ENCODE measurements at regions not wholly inside any gene's neighbourhood (a gene's known extent, or its start where the extent isn't known, plus 50 kb on each side); places are given as distances from the start of the nearest gene placed in this dataset.

DNA sequence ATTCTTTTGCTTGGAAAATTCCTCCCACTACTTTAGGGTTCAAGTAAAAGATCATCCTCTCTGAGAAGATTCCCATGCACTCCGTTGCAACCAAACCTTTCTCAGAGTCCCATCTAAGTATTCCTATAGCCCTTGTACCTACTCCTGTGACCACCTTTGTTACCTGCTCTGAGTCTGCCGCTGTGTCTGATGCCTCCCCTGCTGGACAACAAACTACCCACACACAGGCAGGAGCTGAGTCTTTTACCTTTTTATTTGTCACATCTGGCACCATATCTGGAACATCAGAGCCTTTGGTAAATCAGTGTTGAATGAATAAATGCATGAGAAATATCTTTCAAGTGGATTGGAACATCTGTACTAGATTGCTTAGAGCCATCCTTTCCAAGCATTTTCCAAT, 82.1 kb upstream of the FLRT2 start:
- TF ChIP-seq, protein P1, sequence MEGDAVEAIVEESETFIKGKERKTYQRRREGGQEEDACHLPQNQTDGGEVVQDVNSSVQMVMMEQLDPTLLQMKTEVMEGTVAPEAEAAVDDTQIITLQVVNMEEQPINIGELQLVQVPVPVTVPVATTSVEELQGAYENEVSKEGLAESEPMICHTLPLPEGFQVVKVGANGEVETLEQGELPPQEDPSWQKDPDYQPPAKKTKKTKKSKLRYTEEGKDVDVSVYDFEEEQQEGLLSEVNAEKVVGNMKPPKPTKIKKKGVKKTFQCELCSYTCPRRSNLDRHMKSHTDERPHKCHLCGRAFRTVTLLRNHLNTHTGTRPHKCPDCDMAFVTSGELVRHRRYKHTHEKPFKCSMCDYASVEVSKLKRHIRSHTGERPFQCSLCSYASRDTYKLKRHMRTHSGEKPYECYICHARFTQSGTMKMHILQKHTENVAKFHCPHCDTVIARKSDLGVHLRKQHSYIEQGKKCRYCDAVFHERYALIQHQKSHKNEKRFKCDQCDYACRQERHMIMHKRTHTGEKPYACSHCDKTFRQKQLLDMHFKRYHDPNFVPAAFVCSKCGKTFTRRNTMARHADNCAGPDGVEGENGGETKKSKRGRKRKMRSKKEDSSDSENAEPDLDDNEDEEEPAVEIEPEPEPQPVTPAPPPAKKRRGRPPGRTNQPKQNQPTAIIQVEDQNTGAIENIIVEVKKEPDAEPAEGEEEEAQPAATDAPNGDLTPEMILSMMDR (IDR thresholded peaks at IDR 0.05; ENCODE audit: insufficient read depth, missing control alignments): no peak
- no peak for FAIRE-seq
- DNase-seq (ENCODE audit: insufficient read length, low spot score): no peak

DNA sequence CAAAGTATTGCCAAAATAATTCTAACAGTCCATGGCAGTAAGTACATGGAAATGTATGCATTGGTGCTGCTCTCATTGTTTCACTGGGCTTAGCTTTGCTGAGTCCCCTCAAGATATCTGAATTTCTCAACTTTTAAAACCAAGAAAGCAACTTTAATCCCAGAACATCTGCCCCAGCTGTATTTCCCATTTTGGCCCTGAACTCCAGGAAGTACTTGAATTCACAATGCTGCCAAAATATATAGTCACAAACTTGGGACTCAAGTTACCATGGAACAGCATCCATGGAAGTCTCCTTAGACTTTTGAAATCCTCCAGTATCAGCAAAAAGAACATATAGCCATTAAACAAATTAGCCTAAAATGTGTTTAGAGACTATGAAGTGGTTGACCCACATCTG, 78.5 kb upstream of the FLRT2 start:
- no peak for FAIRE-seq
- TF ChIP-seq, protein P1 (IDR thresholded peaks at IDR 0.05; ENCODE audit: insufficient read depth, missing control alignments): no peak
- DNase-seq (ENCODE audit: insufficient read length, low spot score): no peak

GRCh38 chr14:85453401-85454225, 76.3 kb upstream of the FLRT2 start:
- DNase-seq (ENCODE audit: insufficient read length, low spot score) (no peak), FAIRE-seq (no peak)
- TF ChIP-seq, protein P1 (IDR thresholded peaks at IDR 0.05; ENCODE audit: insufficient read depth, missing control alignments): no peak

DNA sequence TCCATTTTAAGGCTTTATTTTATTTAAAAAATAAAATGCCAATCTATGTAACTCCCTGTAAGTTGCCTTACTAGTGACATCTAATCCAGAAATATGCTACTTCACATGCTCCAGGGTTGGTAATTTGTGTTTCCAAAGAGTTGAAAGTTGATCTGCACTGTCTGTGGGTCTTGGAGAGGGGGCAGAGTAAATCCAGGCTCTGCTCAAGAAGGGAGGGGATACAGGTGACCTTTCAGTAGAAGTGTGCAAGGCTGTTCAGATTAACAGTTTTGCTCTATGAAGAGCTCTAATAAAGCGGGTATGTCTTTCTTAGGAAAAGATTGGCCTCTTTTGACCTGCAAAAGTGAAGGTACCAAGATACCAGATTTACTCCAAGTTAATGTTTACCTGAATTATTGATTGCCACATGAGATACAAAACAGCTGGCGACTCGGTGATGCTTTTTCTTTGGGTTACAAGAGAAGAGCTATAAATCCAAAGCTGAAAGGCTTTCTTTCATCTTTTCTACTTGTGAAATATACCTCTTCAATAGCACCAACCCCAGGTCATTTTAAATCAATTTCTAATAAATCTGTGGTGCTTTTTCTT, 75.6 kb upstream of the FLRT2 start:
- FAIRE-seq (no peak), DNase-seq (ENCODE audit: insufficient read length, low spot score) (no peak)
- TF ChIP-seq, protein P1 (IDR thresholded peaks at IDR 0.05; ENCODE audit: insufficient read depth, missing control alignments): no peak

DNA sequence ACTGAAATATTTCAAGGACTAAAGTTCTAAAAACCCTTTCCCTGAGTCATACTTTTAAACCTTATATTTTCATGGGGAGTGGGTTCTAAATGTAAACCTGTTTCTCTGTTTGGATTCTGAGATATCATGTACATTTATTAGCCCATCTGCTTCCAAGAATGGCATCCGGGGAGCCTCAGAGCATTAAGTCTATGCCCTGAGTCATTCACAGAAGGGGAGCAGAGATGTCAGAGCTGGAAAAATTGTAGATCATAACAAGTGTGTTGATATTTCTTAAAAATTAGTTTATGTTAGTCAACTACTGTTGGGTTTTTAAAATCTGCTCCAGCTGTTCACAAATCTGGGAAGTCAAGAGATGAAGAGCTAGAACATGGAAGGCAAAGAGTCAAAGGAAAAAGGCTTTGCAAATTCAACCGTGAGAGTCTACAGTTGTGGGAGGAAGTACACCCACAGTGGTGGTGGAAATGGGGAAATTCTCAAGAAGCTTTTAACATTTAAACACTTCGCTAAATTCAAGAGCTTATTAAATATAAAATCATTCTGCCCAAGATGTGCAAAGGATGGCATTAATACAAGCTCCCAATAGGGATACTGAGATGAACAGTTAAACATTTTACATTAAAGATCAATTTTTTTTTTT, 70.5 kb upstream of the FLRT2 start:
- DNase-seq (ENCODE audit: insufficient read length, low spot score) (no peak), FAIRE-seq (no peak)
- TF ChIP-seq, protein P1 (IDR thresholded peaks at IDR 0.05; ENCODE audit: insufficient read depth, missing control alignments): no peak

- DNase-seq (ENCODE audit: insufficient read length, low spot score): no peak
- TF ChIP-seq, protein P1 (IDR thresholded peaks at IDR 0.05; ENCODE audit: insufficient read depth, missing control alignments): no peak
- FAIRE-seq: no peak
These were observed 68.4 kb upstream of the FLRT2 start for GRCh38 chr14:85461432-85462133.
